ENCODE measurements at regions not wholly inside any gene's neighbourhood (a gene's known extent, or its start where the extent isn't known, plus 50 kb on each side); places are given as distances from the start of the nearest gene placed in this dataset.

GRCh38 chr16:6047325-6047724 is 949.7 kb upstream of the EEF2KMT start:
- DNase-seq (ENCODE audit: extremely low read depth, low read depth): no peak
- no peak for TF ChIP-seq CTCF (IDR thresholded peaks at IDR 0.05; ENCODE audit: low read depth, low read length)

GRCh38 chr16:6038941-6039645 is 941.5 kb upstream of the EEF2KMT start:
- DNase-seq (ENCODE audit: extremely low read depth, low read depth): no peak
- TF ChIP-seq CTCF (IDR thresholded peaks at IDR 0.05; ENCODE audit: low read depth, low read length): no peak

- TF ChIP-seq CTCF (IDR thresholded peaks at IDR 0.05; ENCODE audit: low read depth, low read length): no peak
- no peak for DNase-seq (ENCODE audit: extremely low read depth, low read depth)
These were observed 937.6 kb upstream of the EEF2KMT start for GRCh38 chr16:6035161-6035560.

- DNase-seq (ENCODE audit: extremely low read depth, low read depth): no peak
These were observed 936.9 kb upstream of the EEF2KMT start for GRCh38 chr16:6034511-6034910.

GRCh38 chr16:6032438-6032837 is 934.8 kb upstream of the EEF2KMT start:
- no peak for TF ChIP-seq CTCF (IDR thresholded peaks at IDR 0.05; ENCODE audit: low read depth, low read length)

More at GRCh38 chr16:6034511-6034910, 936.9 kb upstream of the EEF2KMT start:
- no peak for TF ChIP-seq CTCF (IDR thresholded peaks at IDR 0.05; ENCODE audit: low read depth, low read length)

GRCh38 chr16:6031567-6031966 is 934.0 kb upstream of the EEF2KMT start:
- no peak for TF ChIP-seq CTCF (IDR thresholded peaks at IDR 0.05; ENCODE audit: low read depth, low read length)

More at GRCh38 chr16:6032438-6032837, 934.8 kb upstream of the EEF2KMT start:
- no peak for DNase-seq (ENCODE audit: extremely low read depth, low read depth)

GRCh38 chr16:6031102-6031501 is 933.5 kb upstream of the EEF2KMT start:
- TF ChIP-seq CTCF (IDR thresholded peaks at IDR 0.05; ENCODE audit: low read depth, low read length): no peak
- no peak for DNase-seq (ENCODE audit: extremely low read depth, low read depth)

More at GRCh38 chr16:6031567-6031966, 934.0 kb upstream of the EEF2KMT start:
- no peak for DNase-seq (ENCODE audit: extremely low read depth, low read depth)
